ENCODE measurements at regions not wholly inside any gene's neighbourhood (a gene's known extent, or its start where the extent isn't known, plus 50 kb on each side); places are given as distances from the start of the nearest gene placed in this dataset.

DNA sequence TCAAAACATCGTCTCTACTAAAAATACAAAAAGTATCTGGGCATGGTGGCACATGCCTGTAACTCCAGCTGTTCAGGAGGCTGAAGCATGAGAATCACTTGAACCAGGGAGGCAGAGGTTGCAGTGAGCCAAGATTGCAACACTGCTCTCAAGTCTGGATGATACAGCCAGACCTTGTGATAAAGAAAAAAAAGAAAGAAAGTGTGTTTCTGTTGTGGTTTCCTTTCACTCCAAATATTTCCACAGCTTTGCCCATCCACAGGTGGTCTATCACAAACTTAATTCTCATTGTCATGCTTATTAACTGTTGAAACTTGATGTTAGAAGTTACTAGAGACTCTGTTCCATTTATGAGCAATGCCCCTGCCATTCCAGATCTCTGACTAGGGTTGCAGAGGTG is 316.0 kb upstream of the SEMA3C start:
- no peaks in the 10 kb centered on the region for H3K27me3 Mint-ChIP-seq (ENCODE audit: insufficient read depth, unreplicated experiment)
- no TSS peak for BruUV-seq (replicated peaks)
- Histone ChIP-seq H3K4me1 (no peaks in the 10 kb centered on the region), H3K9me3 (no peaks in the 10 kb centered on the region), H3K4me3 (ENCODE audit: low read depth, low read length) (no peak overlapping the region), H3K27me3 (replicated peaks; ENCODE audit: control insufficient read depth, insufficient read depth, low read length) (no peaks in the 10 kb centered on the region), H3K36me3 (ENCODE audit: control insufficient read depth, insufficient read depth, low read length) (no peaks in the 10 kb centered on the region)
- no peaks in the 10 kb centered on the region for H3K36me3 Mint-ChIP-seq (ENCODE audit: insufficient read depth, unreplicated experiment)
- no peak for DNase-seq
- CTCF ChIA-PET: no interaction called here
- TF ChIP-seq, protein P1, sequence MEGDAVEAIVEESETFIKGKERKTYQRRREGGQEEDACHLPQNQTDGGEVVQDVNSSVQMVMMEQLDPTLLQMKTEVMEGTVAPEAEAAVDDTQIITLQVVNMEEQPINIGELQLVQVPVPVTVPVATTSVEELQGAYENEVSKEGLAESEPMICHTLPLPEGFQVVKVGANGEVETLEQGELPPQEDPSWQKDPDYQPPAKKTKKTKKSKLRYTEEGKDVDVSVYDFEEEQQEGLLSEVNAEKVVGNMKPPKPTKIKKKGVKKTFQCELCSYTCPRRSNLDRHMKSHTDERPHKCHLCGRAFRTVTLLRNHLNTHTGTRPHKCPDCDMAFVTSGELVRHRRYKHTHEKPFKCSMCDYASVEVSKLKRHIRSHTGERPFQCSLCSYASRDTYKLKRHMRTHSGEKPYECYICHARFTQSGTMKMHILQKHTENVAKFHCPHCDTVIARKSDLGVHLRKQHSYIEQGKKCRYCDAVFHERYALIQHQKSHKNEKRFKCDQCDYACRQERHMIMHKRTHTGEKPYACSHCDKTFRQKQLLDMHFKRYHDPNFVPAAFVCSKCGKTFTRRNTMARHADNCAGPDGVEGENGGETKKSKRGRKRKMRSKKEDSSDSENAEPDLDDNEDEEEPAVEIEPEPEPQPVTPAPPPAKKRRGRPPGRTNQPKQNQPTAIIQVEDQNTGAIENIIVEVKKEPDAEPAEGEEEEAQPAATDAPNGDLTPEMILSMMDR (IDR thresholded peaks at IDR 0.05; ENCODE audit: insufficient read depth in 1 of 2, low read depth in 1 of 2, low read length in 1 of 2, severe bottlenecking in 1 of 2, unreplicated experiment in 1 of 2): no peak
- POLR2A ChIA-PET: no interaction called here
- no peak overlapping the region for H3K27ac Mint-ChIP-seq (ENCODE audit: unreplicated experiment)
- H3K9me3 Mint-ChIP-seq (ENCODE audit: unreplicated experiment): peaks cover 11% of the 10 kb centered on the region
- no peak overlapping the region for H3K4me3 Mint-ChIP-seq (ENCODE audit: unreplicated experiment)
- H3K4me1 Mint-ChIP-seq (ENCODE audit: low read depth, unreplicated experiment): no peaks in the 10 kb centered on the region
- intact Hi-C loops (cut with micrococcal nuclease; ENCODE audit: unreplicated experiment): loop anchor here (5.0 kb wide), 1 partner anchor 78 kb away; no protein-coding TSS in a partner anchor

DNA sequence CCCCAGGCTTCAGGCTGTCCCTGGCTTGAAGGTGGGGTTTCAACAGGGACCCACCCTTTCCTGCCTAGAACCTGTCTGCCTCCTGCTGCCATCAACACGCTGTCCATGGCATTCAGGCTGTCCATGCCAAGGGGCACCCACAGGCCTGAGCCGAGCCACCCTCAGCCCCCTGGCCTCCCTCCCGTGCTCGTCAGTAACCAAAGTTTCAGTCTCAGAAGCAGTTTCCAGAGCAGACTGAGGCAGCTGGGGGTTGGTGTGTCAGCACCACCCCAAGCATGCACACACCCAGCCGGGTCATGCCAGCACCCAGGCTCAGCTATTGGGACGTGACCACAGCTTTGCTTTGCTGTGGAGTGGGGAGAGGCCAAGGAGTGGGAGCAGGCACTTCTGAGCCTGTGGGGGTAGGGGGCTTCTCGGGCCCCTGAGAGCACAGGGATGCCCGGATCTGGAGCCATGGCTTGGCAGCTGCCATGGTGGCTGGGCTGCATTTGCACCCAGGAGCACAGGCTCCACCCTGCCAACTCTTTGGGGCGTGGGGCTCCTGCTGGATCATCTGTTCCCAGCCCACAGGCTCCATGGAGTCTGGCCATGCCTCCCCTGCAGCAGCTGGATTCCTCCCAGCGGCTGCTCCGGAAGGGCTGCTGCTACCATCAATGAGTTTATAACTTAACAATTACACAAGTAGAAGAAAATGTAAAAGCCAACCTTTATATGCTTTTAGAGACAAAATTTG is 314.5 kb upstream of the SEMA3C start:
- TF ChIP-seq, protein P1 (IDR thresholded peaks at IDR 0.05; ENCODE audit: insufficient read depth in 1 of 2, low read depth in 1 of 2, low read length in 1 of 2, severe bottlenecking in 1 of 2, unreplicated experiment in 1 of 2): no peak
- Mint-ChIP-seq H3K4me1 (ENCODE audit: low read depth, unreplicated experiment) (no peaks in the 10 kb centered on the region), H3K4me3 (ENCODE audit: unreplicated experiment) (no peak overlapping the region), H3K27ac (ENCODE audit: unreplicated experiment) (no peak overlapping the region), H3K36me3 (ENCODE audit: insufficient read depth, unreplicated experiment) (no peaks in the 10 kb centered on the region), H3K9me3 (ENCODE audit: unreplicated experiment) (peaks cover 11% of the 10 kb centered on the region), H3K27me3 (ENCODE audit: insufficient read depth, unreplicated experiment) (no peaks in the 10 kb centered on the region)
- Histone ChIP-seq H3K27me3 (replicated peaks; ENCODE audit: control insufficient read depth, insufficient read depth, low read length) (no peaks in the 10 kb centered on the region), H3K36me3 (ENCODE audit: control insufficient read depth, insufficient read depth, low read length) (no peaks in the 10 kb centered on the region), H3K4me1 (no peaks in the 10 kb centered on the region), H3K4me3 (ENCODE audit: low read depth, low read length) (no peak overlapping the region), H3K9me3 (no peaks in the 10 kb centered on the region)
- POLR2A ChIA-PET: no interaction called here
- CTCF ChIA-PET: no interaction called here
- intact Hi-C loops (cut with micrococcal nuclease; ENCODE audit: unreplicated experiment): no loop called here
- no peak for DNase-seq
- no TSS peak for BruUV-seq (replicated peaks)

DNA sequence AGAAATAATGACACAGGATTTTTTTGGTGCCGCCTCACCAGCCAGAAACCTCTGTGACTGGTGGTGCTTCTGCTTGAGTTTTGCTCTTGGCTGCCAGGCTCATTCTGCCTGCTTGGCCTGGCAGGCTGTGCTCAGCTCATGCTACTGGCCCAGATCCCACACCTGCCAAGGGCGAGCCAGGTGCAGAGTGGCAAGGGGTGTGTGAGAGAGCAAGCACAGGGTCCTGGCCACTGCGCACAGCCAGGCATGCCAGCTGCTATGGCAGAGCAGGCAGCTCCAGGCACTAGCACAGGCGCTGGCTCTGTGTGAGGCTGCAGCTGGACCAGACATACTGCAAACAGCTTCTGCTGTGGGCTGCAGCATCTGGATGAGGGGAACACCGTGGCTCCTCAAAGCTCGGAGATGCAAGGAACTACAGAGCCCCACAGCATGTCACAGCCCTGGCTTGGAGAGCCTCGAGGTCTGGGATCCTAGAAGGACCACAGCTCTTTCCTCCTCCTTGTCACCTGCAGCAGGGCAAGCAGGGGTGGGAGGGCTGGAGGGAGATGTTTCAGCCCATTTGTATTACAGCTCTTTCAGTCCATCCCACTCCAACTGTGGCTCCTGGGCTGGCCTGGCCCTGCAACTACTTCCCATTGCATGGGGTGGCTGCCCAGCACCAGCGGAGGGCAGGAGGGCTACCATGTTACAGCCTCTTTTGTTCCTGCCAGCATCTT is 313.4 kb upstream of the SEMA3C start:
- no peak for DNase-seq
- H3K4me1 ChIP-seq: no peaks in the 10 kb centered on the region
- POLR2A ChIA-PET: no interaction called here
- H3K27me3 ChIP-seq (replicated peaks; ENCODE audit: control insufficient read depth, insufficient read depth, low read length): no peaks in the 10 kb centered on the region
- Mint-ChIP-seq H3K9me3 (ENCODE audit: unreplicated experiment) (peaks cover 1% of the 10 kb centered on the region), H3K4me1 (ENCODE audit: low read depth, unreplicated experiment) (no peaks in the 10 kb centered on the region), H3K4me3 (ENCODE audit: unreplicated experiment) (no peak overlapping the region), H3K27ac (ENCODE audit: unreplicated experiment) (no peak overlapping the region), H3K36me3 (ENCODE audit: insufficient read depth, unreplicated experiment) (no peaks in the 10 kb centered on the region), H3K27me3 (ENCODE audit: insufficient read depth, unreplicated experiment) (no peaks in the 10 kb centered on the region)
- TF ChIP-seq, protein P1 (IDR thresholded peaks at IDR 0.05; ENCODE audit: insufficient read depth in 1 of 2, low read depth in 1 of 2, low read length in 1 of 2, severe bottlenecking in 1 of 2, unreplicated experiment in 1 of 2): no peak
- no peak overlapping the region for H3K4me3 ChIP-seq (ENCODE audit: low read depth, low read length)
- H3K9me3 ChIP-seq: no peaks in the 10 kb centered on the region
- no peaks in the 10 kb centered on the region for H3K36me3 ChIP-seq (ENCODE audit: control insufficient read depth, insufficient read depth, low read length)
- no TSS peak for BruUV-seq (replicated peaks)
- CTCF ChIA-PET: no interaction called here
- intact Hi-C loops (cut with micrococcal nuclease; ENCODE audit: unreplicated experiment): no loop called here
